ENCODE measurements at regions not wholly inside any gene's neighbourhood (a gene's known extent, or its start where the extent isn't known, plus 50 kb on each side); places are given as distances from the start of the nearest gene placed in this dataset.

DNA sequence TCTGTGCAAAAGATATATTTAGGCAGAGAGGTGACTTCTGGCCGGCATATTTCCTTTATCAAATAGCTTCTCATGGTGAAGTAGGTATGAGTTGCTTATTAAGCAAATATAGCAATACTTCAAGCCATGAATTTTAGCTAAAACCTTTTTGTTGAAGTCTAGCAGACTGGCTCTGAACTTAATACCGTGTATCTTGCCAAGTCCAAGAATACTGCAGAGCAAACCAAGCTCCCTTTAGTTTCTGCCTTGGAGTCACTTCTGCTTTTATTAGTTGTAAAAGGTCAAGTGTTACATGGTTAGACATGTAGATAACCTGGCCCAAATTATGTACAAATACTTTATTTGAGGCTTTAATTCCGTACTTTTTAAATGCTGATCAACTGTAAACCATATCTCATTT, 627.6 kb upstream of the PKDCC start:
- DNase-seq, result no peak

DNA sequence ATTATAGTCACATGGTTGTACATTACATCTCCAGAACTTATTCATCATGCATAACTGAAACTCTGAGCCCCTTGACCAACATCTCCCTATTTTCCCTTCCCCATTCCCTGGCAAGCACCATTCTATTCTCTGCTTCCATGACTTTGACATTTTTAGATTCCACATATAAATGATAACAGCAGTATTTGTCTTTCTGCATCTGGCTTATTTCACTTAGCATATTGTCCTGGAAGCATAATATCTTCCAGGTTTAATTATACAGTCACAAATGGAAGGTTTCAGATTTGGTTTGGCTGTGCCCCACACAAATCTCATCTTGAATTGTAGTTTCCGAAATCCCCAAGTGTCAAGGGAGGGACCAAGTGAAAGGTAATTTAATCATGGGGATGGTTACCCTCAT, 626.9 kb upstream of the PKDCC start:
- no peak for DNase-seq

DNA sequence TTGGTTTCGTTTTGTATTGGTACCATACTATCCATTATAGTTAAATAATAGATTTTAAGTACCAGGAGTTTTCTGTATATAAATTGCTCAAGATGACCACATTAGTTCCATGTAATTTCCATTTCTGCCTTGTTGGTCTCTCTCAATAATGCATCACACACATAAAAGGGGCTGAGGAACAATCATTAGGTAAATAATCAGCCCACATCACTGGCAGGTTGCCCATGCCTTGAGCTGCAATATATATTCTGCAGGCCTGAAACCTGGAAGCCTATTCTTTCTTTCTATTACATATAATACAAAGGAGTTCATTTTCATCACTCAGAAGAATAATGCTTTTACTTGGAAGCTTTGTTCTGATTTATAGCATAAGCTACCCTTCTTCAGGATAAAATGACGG, 616.1 kb upstream of the PKDCC start:
- DNase-seq, result no peak

GRCh38 chr2:41432459-41432858, 615.4 kb upstream of the PKDCC start:
- no peak for DNase-seq

DNA sequence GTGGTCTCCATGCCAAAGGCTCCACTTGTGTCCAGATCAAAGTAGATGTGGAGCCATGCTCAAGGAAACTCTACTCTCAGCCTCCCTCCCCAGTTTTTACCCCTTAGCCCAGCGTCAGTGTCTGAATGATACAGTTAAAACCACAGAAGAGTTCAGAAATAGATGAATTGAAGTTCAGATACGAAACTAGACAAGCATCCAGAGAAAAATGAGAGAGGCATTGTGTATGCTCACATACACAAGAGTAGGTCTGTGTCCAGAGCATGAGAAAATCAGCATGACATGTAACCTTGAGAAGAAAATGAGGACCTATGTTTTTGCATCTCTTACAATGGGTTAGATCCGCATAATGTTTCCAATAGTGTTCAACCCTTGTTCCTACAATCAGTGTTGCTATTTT, 612.8 kb upstream of the PKDCC start:
- no peak for DNase-seq

- DNase-seq, result no peak
Measured at GRCh38 chr2:41441958-41442357, 605.9 kb upstream of the PKDCC start.

- DNase-seq, result no peak
Measured at GRCh38 chr2:41445865-41446264, 602.0 kb upstream of the PKDCC start.

DNA sequence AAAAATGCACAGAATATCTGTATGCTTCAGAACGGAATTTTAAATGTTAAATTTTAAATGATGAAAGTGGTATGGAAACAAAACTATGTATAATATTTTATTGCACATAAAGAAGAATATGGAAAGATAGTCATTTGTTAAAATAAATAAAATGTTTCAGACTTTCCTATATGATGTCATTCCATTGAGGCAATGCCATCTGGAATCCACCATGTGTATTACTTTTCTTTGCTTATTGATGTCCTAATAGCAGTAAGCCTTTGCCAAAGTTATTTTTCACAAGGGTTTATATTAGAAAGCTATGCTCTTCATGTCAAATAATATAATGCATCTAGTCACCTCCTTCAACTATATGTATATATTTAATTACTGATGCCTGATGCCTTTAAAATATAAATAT, 601.6 kb upstream of the PKDCC start:
- no peak for DNase-seq

- no peak for DNase-seq
Measured at GRCh38 chr2:41448221-41448620, 599.6 kb upstream of the PKDCC start.

DNA sequence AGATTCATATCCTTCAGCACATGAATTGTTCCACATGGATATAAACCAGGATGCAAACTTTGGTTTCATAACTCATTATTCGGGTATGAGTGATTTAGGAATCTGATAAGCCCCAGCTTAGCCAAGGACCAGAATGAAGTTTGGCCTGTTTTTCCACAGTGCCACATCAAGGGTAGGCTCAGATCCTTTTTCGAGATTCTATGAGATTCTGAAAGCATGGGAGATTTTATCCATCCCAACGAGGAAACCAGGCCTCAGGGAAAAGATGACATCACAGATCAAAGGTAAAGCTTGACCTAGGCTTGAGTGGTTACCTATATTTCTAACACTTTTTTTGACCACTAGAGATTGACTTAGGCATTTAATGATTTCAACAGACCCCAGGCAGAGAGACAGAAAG, 590.8 kb upstream of the PKDCC start:
- DNase-seq, result no peak

DNA sequence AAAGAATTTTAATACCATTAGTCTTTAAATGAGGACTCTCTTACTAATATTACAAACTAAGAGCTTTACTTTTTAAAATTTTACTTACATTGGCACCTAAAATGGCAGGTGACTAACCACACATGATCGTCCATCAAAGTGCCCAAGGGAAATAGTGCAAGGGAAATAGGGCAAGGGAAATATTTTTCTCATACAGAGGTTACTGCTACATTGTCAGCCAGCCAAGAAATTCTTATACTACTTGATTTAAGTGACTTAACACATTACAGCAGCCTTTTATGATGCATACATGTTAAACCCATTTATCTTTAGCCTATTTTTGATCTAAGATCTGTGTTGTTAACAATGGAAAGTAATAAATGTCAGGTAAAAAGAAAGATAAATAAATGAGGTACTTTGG, 587.2 kb upstream of the PKDCC start:
- DNase-seq, result no peak

DNA sequence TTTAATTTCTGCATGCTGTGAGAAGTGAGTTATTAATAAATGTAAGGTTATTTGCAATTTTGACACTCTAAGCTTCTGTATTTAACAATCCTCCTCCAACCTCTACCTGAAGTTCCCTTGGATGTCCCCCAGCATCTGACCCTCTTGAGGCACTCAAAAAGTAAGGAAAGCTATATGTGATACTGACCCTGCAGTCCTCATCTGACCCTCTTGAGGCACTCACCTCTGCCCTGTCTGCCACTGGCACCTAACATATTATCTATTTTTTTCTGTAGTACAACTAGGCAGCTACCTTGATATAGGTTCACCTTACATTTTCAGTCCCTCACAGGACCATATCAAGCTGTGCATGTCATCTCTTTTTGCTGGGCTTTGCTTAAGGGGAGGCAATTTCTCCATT, 583.4 kb upstream of the PKDCC start:
- no peak for DNase-seq

DNA sequence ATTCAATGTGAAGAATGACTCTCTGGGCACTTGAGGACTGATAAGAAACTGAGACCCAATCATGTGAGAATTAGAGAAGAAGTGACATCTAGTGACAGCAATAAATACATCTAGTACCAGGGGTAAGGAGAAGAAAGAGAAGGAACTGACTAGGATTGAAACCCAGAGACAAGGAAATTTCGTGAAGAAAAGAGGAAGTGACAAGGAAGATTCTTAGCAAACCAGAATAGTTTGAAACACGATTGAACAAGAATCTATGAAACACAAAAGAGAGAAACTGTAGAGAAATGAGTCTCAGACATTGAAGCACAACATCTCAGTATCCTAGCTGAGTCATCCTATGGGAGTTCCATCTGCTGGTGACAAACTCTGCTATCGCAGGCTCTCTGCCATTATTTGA, 571.9 kb upstream of the PKDCC start:
- no peak for DNase-seq

DNA sequence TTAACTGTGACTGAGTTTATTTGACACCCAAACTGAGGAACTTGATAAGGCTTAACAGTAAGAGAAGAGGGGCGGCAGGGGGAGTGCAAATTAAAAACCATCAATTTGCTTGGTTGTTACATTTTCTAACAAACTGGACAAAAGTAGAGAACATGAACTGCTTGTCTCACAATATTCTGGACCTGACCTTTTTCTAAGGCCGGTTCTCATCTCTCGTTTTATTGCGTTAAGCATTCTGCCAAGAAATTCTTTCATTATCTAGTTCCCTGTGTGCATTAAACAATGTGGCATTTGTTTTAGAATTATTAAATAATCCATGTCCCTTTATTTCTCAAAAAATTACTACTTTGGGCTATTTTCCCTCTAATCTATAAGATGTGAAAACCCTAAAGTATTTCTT, 565.2 kb upstream of the PKDCC start:
- no peak for DNase-seq

- DNase-seq, result no peak
Measured at GRCh38 chr2:41483226-41483625, 564.6 kb upstream of the PKDCC start.

- no peak for DNase-seq
Measured at GRCh38 chr2:41483982-41484857, 563.6 kb upstream of the PKDCC start.

- DNase-seq, result no peak
Measured at GRCh38 chr2:41484858-41485234, 563.0 kb upstream of the PKDCC start.

DNA sequence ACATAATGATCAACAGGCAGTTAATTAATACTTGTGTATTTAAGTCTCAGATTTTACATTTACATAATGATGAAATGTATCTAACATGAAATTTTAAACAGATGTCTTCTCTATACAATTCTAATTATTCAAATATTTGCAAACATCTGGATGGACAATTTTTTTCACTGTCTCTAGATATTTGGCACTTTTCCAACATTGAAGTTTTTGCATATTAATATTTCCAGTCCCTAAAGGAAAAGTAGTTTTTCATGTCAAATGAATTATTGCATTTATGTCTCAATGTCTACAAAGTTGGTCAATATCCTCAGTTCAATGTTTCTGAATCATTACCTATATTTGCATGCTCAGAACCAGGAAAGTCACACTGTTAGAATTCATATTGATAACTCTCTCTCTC, 560.9 kb upstream of the PKDCC start:
- no peak for DNase-seq

DNA sequence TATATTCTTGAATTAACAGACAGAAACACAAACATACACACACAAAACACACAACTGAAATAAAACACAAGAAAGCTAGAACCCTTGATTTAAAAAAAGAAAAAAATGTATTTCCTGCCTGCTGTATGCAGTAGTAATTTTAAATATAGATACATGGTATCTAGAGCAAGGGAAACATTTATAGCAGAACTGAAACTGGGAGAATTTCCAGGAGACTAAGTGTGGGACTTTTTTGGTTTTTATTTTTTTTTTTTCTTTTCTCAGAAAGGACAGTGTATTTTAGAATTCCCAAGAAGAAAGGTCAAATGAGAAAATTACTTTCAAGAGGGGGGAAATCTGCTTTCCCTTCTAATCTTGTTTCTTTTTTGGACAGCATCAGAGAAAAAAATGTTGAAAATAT, 558.9 kb upstream of the PKDCC start:
- DNase-seq, result no peak

- no peak for DNase-seq
Measured at GRCh38 chr2:41489638-41490037, 558.2 kb upstream of the PKDCC start.

DNA sequence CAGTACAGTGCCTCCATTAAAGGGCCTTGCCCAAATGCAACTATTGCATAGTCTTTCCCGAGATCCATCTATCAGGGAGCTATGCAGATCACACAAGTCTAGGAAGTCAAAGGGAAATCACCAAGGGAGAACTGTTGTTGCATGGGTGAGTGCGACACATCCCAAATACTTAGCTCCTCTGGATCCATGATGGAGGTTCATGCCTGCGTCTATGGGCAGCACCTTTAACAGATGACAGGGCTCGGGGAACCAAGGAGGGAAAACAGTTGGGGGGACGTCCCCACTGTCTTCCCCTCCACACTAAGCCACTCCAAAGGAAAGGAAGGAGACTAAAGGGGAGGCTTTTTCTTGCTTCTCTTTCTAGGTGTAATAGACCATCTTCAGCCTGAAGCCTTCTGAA, 552.8 kb upstream of the PKDCC start:
- no peak for DNase-seq

- no peak for DNase-seq
Measured at GRCh38 chr2:41496908-41497307, 550.9 kb upstream of the PKDCC start.

GRCh38 chr2:41498781-41499180, 549.0 kb upstream of the PKDCC start:
- no peak for DNase-seq

GRCh38 chr2:41500895-41501294, 546.9 kb upstream of the PKDCC start:
- no peak for DNase-seq

DNA sequence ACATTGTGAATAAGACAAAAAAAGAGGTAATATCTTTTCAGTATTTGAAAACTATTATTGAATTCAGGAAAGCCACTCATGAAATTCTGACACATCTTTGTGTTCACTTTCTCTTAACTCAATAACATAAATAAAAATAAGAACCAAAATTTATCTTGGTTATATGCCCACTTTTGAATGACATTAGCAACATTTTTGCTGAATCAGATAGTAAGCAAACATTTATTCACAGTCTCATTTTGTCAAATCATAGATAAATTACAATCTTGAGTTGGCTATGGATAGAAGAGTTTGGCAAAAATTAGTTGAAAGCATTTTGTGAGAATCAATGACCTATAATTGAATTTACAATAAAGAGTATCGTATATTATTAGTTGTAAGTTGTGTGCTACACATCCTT, 545.1 kb upstream of the PKDCC start:
- no peak for DNase-seq
